ENCODE measurements at regions not wholly inside any gene's neighbourhood (a gene's known extent, or its start where the extent isn't known, plus 50 kb on each side); places are given as distances from the start of the nearest gene placed in this dataset.

DNA sequence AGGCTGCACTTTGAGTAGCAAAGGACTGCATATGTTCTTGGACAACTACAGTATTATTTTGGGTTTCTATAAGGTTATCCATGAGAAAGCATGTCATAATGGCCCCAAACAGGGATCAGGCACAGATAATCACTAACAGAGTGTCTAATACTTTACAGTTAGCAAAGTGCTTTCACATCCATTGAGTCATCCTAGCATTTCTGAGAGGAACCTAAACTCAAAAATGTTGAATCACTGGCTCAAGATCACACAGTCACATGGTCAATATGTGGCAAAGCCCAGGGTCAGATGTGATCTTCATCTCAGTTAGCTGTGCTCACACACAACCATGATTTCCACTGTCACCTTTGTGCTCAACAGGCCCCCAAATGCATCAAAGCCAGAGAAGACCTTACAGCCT lies 156.1 kb upstream of the VRK2 start:
- TF ChIP-seq, protein P1, sequence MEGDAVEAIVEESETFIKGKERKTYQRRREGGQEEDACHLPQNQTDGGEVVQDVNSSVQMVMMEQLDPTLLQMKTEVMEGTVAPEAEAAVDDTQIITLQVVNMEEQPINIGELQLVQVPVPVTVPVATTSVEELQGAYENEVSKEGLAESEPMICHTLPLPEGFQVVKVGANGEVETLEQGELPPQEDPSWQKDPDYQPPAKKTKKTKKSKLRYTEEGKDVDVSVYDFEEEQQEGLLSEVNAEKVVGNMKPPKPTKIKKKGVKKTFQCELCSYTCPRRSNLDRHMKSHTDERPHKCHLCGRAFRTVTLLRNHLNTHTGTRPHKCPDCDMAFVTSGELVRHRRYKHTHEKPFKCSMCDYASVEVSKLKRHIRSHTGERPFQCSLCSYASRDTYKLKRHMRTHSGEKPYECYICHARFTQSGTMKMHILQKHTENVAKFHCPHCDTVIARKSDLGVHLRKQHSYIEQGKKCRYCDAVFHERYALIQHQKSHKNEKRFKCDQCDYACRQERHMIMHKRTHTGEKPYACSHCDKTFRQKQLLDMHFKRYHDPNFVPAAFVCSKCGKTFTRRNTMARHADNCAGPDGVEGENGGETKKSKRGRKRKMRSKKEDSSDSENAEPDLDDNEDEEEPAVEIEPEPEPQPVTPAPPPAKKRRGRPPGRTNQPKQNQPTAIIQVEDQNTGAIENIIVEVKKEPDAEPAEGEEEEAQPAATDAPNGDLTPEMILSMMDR (IDR thresholded peaks at IDR 0.05): no peak
- no peak for TF ChIP-seq POLR2A (IDR thresholded peaks at IDR 0.05)
